SIG-M5 treated with dmso at 0.1 percent for 504 hours (cell line): ENCODE measurements at regions not wholly inside any gene's neighbourhood (a gene's known extent, or its start where the extent isn't known, plus 50 kb on each side); places are given as distances from the start of the nearest gene placed in this dataset.
"Not testable (repeated sequence)": the region's sequence is repeated elsewhere in the genome, so short reads cannot be mapped to it uniquely, and the experiment has no call there.

Source experiments
- DNase-seq: peaks from one replicate; lab custom pipeline; 2025; ENCODE audit not compliant: unreplicated experiment; lab: John Stamatoyannopoulos, UW

GRCh38 chr16:33583702-33584101 lies 124.3 kb downstream of the TP53TG3F start:
- DNase-seq, result not testable (repeated sequence)

GRCh38 chr16:33588589-33588988 lies 129.2 kb downstream of the TP53TG3F start:
- DNase-seq, result not testable (repeated sequence)

GRCh38 chr16:33593344-33593743 lies 133.9 kb downstream of the TP53TG3F start:
- not testable (repeated sequence) for DNase-seq

GRCh38 chr16:33595074-33595473 lies 135.7 kb downstream of the TP53TG3F start:
- not testable (repeated sequence) for DNase-seq

GRCh38 chr16:33601029-33601428 lies 141.6 kb downstream of the TP53TG3F start:
- not testable (repeated sequence) for DNase-seq

- DNase-seq, result not testable (repeated sequence)
These were observed 164.2 kb downstream of the TP53TG3F start for GRCh38 chr16:33623535-33624077.

- not testable (repeated sequence) for DNase-seq
These were observed 169.5 kb downstream of the TP53TG3F start for GRCh38 chr16:33628895-33629294.

- not testable (repeated sequence) for DNase-seq
These were observed 172.3 kb downstream of the TP53TG3F start for GRCh38 chr16:33631713-33632112.

- DNase-seq, result not testable (repeated sequence)
These were observed 174.6 kb downstream of the TP53TG3F start for GRCh38 chr16:33634057-33634456.

- DNase-seq, result not testable (repeated sequence)
These were observed 177.3 kb downstream of the TP53TG3F start for GRCh38 chr16:33636760-33637159.

GRCh38 chr16:33643270-33643669 lies 183.9 kb downstream of the TP53TG3F start:
- DNase-seq, result not testable (repeated sequence)

GRCh38 chr16:33643698-33644381 lies 184.4 kb downstream of the TP53TG3F start:
- DNase-seq, result not testable (repeated sequence)

GRCh38 chr16:33646386-33646785 lies 187.0 kb downstream of the TP53TG3F start:
- not testable (repeated sequence) for DNase-seq

GRCh38 chr16:33655756-33656155 lies 196.3 kb downstream of the TP53TG3F start:
- not testable (repeated sequence) for DNase-seq

- DNase-seq, result not testable (repeated sequence)
These were observed 197.0 kb downstream of the TP53TG3F start for GRCh38 chr16:33656394-33656793.

- DNase-seq, result not testable (repeated sequence)
These were observed 198.3 kb downstream of the TP53TG3F start for GRCh38 chr16:33657717-33658116.

GRCh38 chr16:33680791-33681190 lies 221.4 kb downstream of the TP53TG3F start:
- not testable (repeated sequence) for DNase-seq

GRCh38 chr16:33700320-33700719 lies 240.9 kb downstream of the TP53TG3F start:
- not testable (repeated sequence) for DNase-seq

GRCh38 chr16:33706845-33707590 lies 247.6 kb downstream of the TP53TG3F start:
- DNase-seq, result not testable (repeated sequence)

- not testable (repeated sequence) for DNase-seq
These were observed 248.2 kb downstream of the TP53TG3F start for GRCh38 chr16:33707591-33707934.

GRCh38 chr16:33709856-33710695 lies 250.7 kb downstream of the TP53TG3F start:
- DNase-seq, result not testable (repeated sequence)
